Body of pancreas (tissue), 4 donors: ENCODE measurements at regions not wholly inside any gene's neighbourhood (a gene's known extent, or its start where the extent isn't known, plus 50 kb on each side); places are given as distances from the start of the nearest gene placed in this dataset.
"Not testable (repeated sequence)": the region's sequence is repeated elsewhere in the genome, so short reads cannot be mapped to it uniquely, and the experiment has no call there.

Source experiments
- ATAC-seq: fragments of 150-250 bp; one replicate; pipeline ENCODE4 v1.9.1; 2016
- DNase-seq, 4 donors: peaks; one replicate each; pipeline ENCODE4 v3.0.0-alpha.2; 2019
- H3K27ac ChIP-seq, 4 donors: fragments of 200-600 bp; sonication (generic); 1 replicate in 3 of 4; 2 replicates in 1 of 4; pipeline versions ENCODE4 v1.5.1 to v1.6.1; 2016 to 2019; ENCODE audit warnings: mild to moderate bottlenecking in 1 of 4, mixed read lengths in 1 of 4, moderate library complexity in 1 of 4
- H3K27me3 ChIP-seq, 2 donors: fragments of 200-600 bp; sonication (generic); one replicate each; pipeline ENCODE4 v1.6.0; 2016; ENCODE audit warnings: mild to moderate bottlenecking in 1 of 2
- H3K36me3 ChIP-seq, 2 donors: fragments of 200-600 bp; sonication (generic); replicated peaks in 1 of 2; 2 replicates each; pipeline ENCODE4 v1.5.1; 2016; ENCODE audit warnings: low read depth in 2 of 2; ENCODE audit not compliant: insufficient read depth in 1 of 2
- H3K4me1 ChIP-seq: fragments of 200-600 bp; sonication (generic); one replicate; pipeline ENCODE4 v1.6.0; 2016
- H3K4me3 ChIP-seq, 2 donors: fragments of 200-600 bp; sonication (generic); 1 replicate in 1 of 2; 2 replicates in 1 of 2; pipeline ENCODE4 v1.5.1; 2016 to 2019
- H3K9me3 ChIP-seq, 3 donors: fragments of 200-600 bp; sonication (generic); 1 replicate in 2 of 3; 2 replicates in 1 of 3; pipeline ENCODE4 v1.5.1; 2016
- CTCF ChIP-seq, 7 experiments: fragments of 450-650 bp in 4 of 7; fragments of 200-600 bp in 3 of 7; sonication (generic) in 3 of 7; IDR thresholded peaks; one replicate each; pipeline ENCODE4 v1.5.1; 2016 to 2019; ENCODE audit warnings: antibody characterized with exemption in 7 of 7
- POLR2A ChIP-seq, 3 donors: fragments of 450-650 bp; IDR thresholded peaks; one replicate each; pipeline ENCODE4 v1.6.1; 2016; ENCODE audit warnings: antibody characterized with exemption in 3 of 3, mild to moderate bottlenecking in 2 of 3
- WGBS, 2 donors: methylation state at CpG; one replicate each; pipeline ENCODE4 v1.1.5; 2017; 5-methylcytosine and 5-hydroxymethylcytosine counted together
- intact Hi-C: fragments of 100-400 bp; cut with DNase I; formaldehyde crosslinking; loops from one replicate; pipeline ENCODE4 v1.15.1; 2023

GRCh38 chr2:195574312-195574711 is 82.7 kb upstream of the SLC39A10 start:
- H3K9me3 ChIP-seq, result no peaks in the 10 kb centered on the region
- WGBS, 2 donors, result 65 to 78% methylated on average over 3 of the region's 3 CpGs
- TF ChIP-seq CTCF (IDR thresholded peaks at IDR 0.05) (no peak), POLR2A (IDR thresholded peaks at IDR 0.05) (no peak)
- no peak overlapping the region for H3K4me3 ChIP-seq
- DNase-seq (no peak), ATAC-seq (no peak)
- intact Hi-C loops, result no loop called here
- H3K4me1 ChIP-seq, result peaks cover 9% of the 10 kb centered on the region
- no peaks in the 10 kb centered on the region for H3K27me3 ChIP-seq
- H3K36me3 ChIP-seq, result no peaks in the 10 kb centered on the region
- H3K27ac ChIP-seq, result no peak overlapping the region

- H3K4me3 ChIP-seq, result no peak overlapping the region
- DNase-seq (no peak), ATAC-seq (no peak)
- 92 to 95% methylated on average over 6 of the region's 6 CpGs for WGBS, 2 donors
- H3K9me3 ChIP-seq, result no peaks in the 10 kb centered on the region
- intact Hi-C loops, result no loop called here
- H3K27me3 ChIP-seq, result no peaks in the 10 kb centered on the region
- H3K4me1 ChIP-seq, result peaks cover 9% of the 10 kb centered on the region
- no peak overlapping the region for H3K27ac ChIP-seq
- TF ChIP-seq POLR2A (IDR thresholded peaks at IDR 0.05), result no peak
- no peak for TF ChIP-seq CTCF (IDR thresholded peaks at IDR 0.05)
- no peaks in the 10 kb centered on the region for H3K36me3 ChIP-seq
These were observed 83.9 kb upstream of the SLC39A10 start for GRCh38 chr2:195572895-195573683.

GRCh38 chr2:195570329-195570728 is 86.7 kb upstream of the SLC39A10 start:
- Histone ChIP-seq H3K27me3 (no peaks in the 10 kb centered on the region), H3K4me3 (no peak overlapping the region), H3K36me3 (no peaks in the 10 kb centered on the region), H3K4me1 (no peaks in the 10 kb centered on the region), H3K27ac (no peak overlapping the region), H3K9me3 (no peaks in the 10 kb centered on the region)
- intact Hi-C loops, result no loop called here
- no peak for ATAC-seq
- TF ChIP-seq CTCF (IDR thresholded peaks at IDR 0.05), result no peak
- TF ChIP-seq POLR2A (IDR thresholded peaks at IDR 0.05), result no peak
- DNase-seq, result no peak
- WGBS, 2 donors, result 82 to 92% methylated on average over 2 of the region's 2 CpGs

DNA sequence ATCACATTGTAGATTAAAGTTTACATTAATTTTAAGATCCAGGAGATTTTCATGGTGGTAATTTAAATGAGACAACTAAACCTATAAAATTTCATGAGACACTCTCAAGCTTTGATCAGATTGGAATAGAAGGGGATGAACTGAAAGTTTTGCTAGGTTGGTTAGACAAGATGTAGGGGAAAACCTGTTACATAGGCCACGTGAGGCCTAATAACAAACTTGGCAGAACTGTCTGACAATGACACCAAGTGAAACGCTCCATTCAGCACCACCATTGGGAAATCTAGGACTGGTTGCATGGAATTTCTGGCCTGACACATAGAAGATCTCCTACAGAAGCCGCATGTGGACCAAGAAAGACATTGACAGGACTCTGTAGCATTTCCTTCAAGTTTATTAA is 87.8 kb upstream of the SLC39A10 start:
- ATAC-seq (no peak), DNase-seq (no peak)
- H3K27me3 ChIP-seq, result no peaks in the 10 kb centered on the region
- H3K4me3 ChIP-seq, result no peak overlapping the region
- no peak for TF ChIP-seq CTCF (IDR thresholded peaks at IDR 0.05)
- no peak for TF ChIP-seq POLR2A (IDR thresholded peaks at IDR 0.05)
- 91 to 92% methylated on average over 3 of the region's 3 CpGs for WGBS, 2 donors
- no peak overlapping the region for H3K27ac ChIP-seq
- intact Hi-C loops, result no loop called here
- H3K36me3 ChIP-seq, result no peaks in the 10 kb centered on the region
- H3K9me3 ChIP-seq, result no peaks in the 10 kb centered on the region
- H3K4me1 ChIP-seq, result no peaks in the 10 kb centered on the region

DNA sequence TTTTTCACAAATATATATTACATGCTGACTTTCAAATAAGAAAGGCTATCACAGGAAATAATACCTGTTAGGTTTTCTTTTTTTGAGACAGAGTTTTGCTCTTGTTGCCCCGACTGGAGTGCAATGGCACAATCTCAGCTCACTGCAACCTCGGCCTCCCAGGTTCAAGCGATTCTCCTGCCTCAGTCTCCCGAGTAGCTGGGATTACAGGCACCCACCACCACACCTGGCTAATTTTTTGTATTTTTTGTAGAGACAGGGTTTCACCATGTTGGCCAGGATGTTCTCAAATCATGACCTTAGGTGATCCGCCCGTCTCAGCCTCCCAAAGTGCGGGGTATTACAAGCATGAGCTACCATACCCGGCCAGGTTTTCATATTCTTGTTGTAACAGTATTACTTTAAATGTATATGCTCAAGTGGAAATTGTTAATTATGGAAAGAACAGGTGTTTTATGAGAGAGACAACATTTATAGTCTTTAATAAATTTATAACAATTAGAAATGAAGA is 92.3 kb upstream of the SLC39A10 start:
- H3K27ac ChIP-seq, H3K4me1 ChIP-seq, H3K9me3 ChIP-seq, H3K4me3 ChIP-seq, H3K36me3 ChIP-seq, H3K27me3 ChIP-seq, ATAC-seq, DNase-seq, intact Hi-C loops: not testable (repeated sequence)
- WGBS, 2 donors, result 86 to 87% methylated on average over 8 of the region's 8 CpGs
